RPMI7951 (cell line): ENCODE measurements at regions not wholly inside any gene's neighbourhood (a gene's known extent, or its start where the extent isn't known, plus 50 kb on each side); places are given as distances from the start of the nearest gene placed in this dataset.

Experiments
- DNase-seq: peaks from one replicate; pipeline ENCODE4 v3.0.0-alpha.2; 2012; ENCODE audit warnings: low read depth

GRCh38 chr12:115364921-115365320, 680.9 kb upstream of the TBX3 start:
- no peak for DNase-seq

- DNase-seq: no peak
Observed at GRCh38 chr12:115362339-115362976, 678.5 kb upstream of the TBX3 start.

GRCh38 chr12:115357681-115358080, 673.7 kb upstream of the TBX3 start:
- DNase-seq: no peak

- peak; percentile 59 for DNase-seq
Observed at GRCh38 chr12:115355301-115355700, 671.3 kb upstream of the TBX3 start.

GRCh38 chr12:115354007-115354890, 670.3 kb upstream of the TBX3 start:
- peak; percentile 95 for DNase-seq

DNA sequence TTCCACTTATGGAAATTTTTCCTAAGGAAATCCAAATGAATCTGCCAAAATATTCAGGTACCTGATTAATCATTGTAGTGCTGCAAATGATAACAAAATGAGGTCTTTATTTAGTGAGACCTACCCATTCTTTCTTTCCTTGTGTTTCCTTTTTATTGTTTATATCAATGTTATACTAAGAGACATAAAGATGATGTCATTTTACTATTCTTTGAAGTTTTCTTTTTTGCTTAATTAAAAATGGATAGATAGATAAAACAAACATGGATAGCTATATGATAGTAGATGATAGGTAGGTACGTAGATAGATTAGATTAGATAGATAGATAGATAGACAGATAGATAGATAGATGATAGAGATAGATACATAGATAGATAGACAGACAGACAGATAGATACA, 669.5 kb upstream of the TBX3 start:
- DNase-seq: no peak

DNA sequence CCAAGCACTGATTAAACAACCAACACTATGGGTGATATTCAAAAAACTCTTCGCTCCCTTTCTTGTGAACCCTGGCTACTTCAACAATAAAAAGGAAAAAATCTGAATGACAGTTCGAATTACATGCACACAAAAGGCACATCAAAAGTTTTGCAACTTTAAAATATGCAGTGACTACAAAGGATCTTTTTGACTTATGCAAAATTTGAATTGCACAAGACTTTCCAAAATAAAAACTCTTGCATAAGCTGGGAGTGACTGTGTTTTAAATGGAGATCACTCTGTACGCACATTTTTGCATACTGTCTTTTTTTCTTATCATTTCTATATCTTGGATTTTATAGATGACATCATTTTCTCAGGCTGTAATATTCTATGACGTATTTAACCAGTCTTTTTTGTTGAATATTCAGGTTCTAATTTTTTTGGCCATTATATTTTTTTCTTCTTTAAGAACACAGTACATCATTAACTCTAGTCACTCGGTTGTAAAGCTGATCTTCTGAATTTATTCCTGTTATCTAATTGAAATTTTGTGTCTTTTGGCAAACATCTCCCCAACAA, 667.6 kb upstream of the TBX3 start:
- no peak for DNase-seq

GRCh38 chr12:115349711-115350110, 665.7 kb upstream of the TBX3 start:
- no peak for DNase-seq

- DNase-seq: no peak
Observed at GRCh38 chr12:115348301-115348700, 664.3 kb upstream of the TBX3 start.

GRCh38 chr12:115343601-115344000, 659.6 kb upstream of the TBX3 start:
- DNase-seq: no peak

GRCh38 chr12:115343008-115343407, 659.0 kb upstream of the TBX3 start:
- no peak for DNase-seq

DNA sequence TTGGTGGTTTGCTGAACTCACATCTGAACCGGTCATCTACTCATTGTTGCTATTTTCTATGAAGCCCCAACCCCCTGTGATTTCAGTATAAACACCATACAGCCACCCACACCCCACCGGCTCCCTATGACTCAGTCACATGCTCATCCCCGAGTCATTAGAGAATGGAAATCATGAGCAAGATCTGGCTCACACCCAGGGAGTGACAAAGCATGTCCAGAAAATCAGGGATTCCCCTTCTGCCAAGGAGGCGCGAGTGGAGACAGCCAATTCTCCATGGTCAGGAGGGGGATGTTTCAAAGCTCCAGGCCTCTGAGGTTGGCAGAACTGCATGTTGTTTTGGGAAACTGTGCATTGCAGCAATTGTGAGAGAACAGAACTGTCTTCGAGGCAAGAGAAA, 657.5 kb upstream of the TBX3 start:
- DNase-seq: peak; percentile 99

GRCh38 chr12:115338566-115339294, 654.8 kb upstream of the TBX3 start:
- DNase-seq: peak; percentile 83

DNA sequence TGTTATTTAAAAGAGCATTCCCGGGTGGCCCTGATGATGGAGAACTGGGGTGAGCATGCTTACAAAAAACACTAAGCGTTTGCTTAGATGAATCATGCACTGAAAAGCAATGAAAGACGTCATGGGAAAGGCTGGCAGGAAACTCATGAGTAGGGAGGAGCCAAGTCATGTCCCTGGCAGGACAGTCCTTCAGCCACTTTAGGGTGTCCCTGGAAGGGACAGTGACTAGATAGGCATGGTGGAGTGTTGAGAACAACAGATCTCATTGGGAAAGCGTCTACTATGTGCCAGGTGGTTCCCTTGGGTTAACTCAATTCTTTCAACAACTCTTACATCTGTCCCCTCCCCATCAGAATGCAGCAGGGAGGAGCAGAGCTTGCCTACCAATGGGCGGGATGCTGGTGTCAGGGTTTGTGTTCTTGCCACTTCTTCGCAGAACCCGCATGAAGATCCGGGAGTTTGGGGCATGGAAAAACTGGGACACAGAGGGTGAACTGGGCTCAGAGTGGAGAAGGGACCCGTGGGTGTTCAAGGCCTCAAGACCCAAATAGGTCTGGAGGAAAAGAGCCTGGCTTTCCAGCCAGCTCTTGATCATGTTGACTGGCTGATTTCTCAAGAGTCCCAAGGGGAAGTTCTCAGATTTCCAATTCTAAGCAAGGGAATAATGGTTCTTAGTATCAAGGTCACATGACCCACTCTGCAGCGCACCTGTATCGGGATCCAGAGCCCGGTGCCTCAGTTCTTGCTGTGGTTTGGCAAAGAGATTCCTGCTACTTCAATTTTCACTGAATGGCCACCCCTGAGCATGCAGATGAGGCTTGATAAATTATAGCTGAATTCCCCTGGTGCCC, 653.9 kb upstream of the TBX3 start:
- peak; percentile 88 for DNase-seq

DNA sequence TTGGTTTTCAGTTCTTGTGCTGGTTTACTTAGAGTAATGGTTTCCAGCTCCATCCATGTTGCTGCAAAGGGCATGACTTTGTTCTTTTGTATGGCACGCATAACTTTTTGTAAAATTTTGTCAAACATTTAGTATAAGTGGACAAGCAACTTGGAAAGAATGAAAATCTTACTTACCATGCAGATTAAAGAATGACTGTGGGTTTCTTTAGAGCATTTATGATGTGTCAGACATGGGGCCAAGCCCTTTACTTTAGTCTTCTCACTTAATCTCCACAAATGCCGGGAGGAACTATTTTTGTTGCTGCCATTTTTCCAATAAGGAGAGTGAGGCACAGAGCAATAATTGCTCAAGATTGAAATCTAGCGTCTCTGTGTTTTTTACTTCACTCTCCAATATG, 652.5 kb upstream of the TBX3 start:
- DNase-seq: no peak

DNA sequence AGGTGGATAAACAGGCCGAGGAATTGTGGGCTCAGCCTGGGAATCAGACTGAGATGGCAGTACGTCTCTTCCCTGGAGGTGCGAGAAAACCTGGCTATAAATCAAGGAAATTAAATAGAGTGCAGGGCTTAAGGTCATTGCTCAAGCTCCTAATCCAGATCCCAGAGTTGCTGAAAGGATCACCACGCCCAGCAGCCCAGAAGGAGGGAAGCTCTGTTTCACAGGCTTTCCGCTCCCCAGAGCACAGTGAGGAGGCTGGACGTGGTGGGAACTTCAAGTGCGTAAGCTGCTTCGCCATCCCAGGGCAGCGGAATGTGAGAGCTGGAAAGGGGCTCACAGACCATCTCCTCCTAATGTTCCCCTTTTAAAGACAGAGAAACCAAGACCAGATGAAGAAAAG, 651.6 kb upstream of the TBX3 start:
- no peak for DNase-seq

- no peak for DNase-seq
Observed at GRCh38 chr12:115335048-115335447, 651.1 kb upstream of the TBX3 start.

DNA sequence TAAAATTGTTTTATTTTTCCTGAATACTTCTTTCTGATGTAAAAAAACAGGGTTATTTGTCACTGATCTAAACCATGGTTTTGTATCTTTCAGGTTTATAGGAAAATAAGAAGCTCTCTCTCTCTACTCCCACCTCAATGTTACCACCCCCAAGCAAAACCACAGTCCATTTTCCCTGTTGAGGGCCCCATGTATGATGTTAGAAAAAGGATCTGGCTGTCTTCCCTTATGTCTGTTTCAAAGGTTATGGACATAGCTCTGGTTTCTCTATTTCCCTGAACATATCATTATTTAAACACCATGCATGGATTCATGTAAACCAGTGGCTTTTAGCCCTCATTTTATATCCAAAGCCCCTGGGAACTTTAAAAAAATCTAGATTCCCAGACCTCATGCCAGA, 649.0 kb upstream of the TBX3 start:
- DNase-seq: no peak

DNA sequence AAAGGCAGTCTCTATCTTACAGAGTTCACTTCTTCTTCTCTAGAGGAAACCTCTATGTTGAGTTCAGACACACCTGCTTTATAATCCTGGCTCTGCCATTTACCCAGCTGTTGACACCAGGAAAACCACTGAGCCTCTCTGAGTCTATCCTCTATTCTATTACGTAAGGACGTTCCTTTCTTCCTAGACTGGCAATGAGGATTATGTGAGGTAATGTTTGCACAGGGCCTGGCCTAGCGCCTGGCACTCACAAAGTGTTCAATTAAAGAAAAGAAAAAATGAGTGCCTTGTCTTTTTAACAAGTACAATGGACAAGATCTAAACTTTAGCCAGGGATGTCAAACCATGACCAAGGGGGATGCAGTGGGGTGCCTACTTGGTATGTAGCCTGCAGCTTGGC, 641.9 kb upstream of the TBX3 start:
- no peak for DNase-seq

DNA sequence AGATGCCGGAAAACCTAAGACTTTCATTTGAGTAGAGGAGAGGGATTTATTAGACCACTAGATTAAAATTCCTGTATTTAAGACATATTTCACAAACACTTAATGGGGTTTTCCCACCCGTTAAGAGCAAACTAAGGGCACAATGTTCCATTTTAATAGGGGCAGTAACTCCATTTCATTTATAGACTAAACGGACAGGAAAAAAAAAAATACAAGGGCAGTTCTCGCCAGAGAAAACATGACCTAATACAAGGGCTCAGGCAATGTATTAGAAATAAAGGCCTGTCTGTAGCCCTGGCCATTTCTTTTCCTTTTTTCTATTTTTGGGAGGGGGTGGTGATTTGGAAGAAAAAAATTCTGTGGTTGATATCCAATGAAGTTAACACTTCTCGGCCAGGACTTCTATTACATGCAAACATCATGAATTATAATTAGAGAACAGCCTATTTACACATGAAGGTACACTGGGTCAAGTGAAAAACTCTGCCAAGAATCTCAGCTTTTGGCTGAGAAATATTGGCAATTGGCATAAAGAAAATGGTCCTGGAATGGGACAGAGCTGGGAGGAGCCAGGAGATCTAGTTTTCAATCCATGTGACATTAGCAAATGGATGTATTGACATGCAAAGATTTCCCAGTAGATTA, 641.1 kb upstream of the TBX3 start:
- DNase-seq: no peak
